CD4-positive, CD25-positive, alpha-beta regulatory T cell (primary cell): ENCODE measurements at regions not wholly inside any gene's neighbourhood (a gene's known extent, or its start where the extent isn't known, plus 50 kb on each side); places are given as distances from the start of the nearest gene placed in this dataset.

Experiments
- ATAC-seq, 2 donors: fragments of 150-1000 bp; cut with Tn5 transposase; one replicate each; pipeline ENCODE4 v1.10.0; 2021; ENCODE audit warnings: low read depth in 2 of 2, moderate number of reproducible peaks in 2 of 2, moderate library complexity in 1 of 2
- DNase-seq, 3 donors: peaks; one replicate each; pipeline versions ENCODE4 v3.0.0 to v3.0.0-alpha.2; 2012 to 2022; ENCODE audit warnings: mixed read lengths in 1 of 3
- H3K27ac ChIP-seq: one replicate; pipeline ENCODE4 v1.7.0; 2013; ENCODE audit warnings: mild to moderate bottlenecking, low read length; ENCODE audit not compliant: insufficient read depth, poor library complexity, severe bottlenecking
- H3K27me3 ChIP-seq: one replicate; pipeline ENCODE4 v1.7.0; 2013; ENCODE audit warnings: low read length; ENCODE audit not compliant: control insufficient read depth, insufficient read depth
- H3K36me3 ChIP-seq: one replicate; pipeline ENCODE4 v1.7.0; 2013; ENCODE audit warnings: mild to moderate bottlenecking, low read length, moderate library complexity; ENCODE audit not compliant: control insufficient read depth, insufficient read depth
- H3K4me1 ChIP-seq: 2 replicates; pipeline ENCODE4 v1.7.0; 2013; ENCODE audit warnings: mild to moderate bottlenecking, low read length; ENCODE audit not compliant: insufficient read depth, control insufficient read depth, poor library complexity, severe bottlenecking
- H3K4me3 ChIP-seq: one replicate; pipeline ENCODE4 v1.7.0; 2013; ENCODE audit warnings: low read depth, mild to moderate bottlenecking, low read length, moderate library complexity
- H3K9me3 ChIP-seq, 2 experiments: 1 replicate in 1 of 2; 2 replicates in 1 of 2; pipeline ENCODE4 v1.7.0; 2013; ENCODE audit warnings: low read length in 2 of 2, mild to moderate bottlenecking in 1 of 2, moderate library complexity in 1 of 2; ENCODE audit not compliant: control insufficient read depth in 2 of 2
- H3K27ac Mint-ChIP-seq, 3 donors: one replicate each; pipeline ENCODE4 v1.8.0; 2020 to 2022; ENCODE audit warnings: mild to moderate bottlenecking in 3 of 3, mixed read lengths in 3 of 3, moderate library complexity in 2 of 3
- H3K27me3 Mint-ChIP-seq: one replicate; pipeline ENCODE4 v1.8.0; 2022; ENCODE audit warnings: mild to moderate bottlenecking, mixed read lengths
- H3K36me3 Mint-ChIP-seq: one replicate; pipeline ENCODE4 v1.8.0; 2020; ENCODE audit warnings: mixed read lengths
- H3K4me1 Mint-ChIP-seq, 4 donors: one replicate each; pipeline ENCODE4 v1.8.0; 2020 to 2022; ENCODE audit warnings: mixed read lengths in 4 of 4, mild to moderate bottlenecking in 1 of 4
- H3K4me3 Mint-ChIP-seq, 4 donors: one replicate each; pipeline ENCODE4 v1.8.0; 2020 to 2022; ENCODE audit warnings: mild to moderate bottlenecking in 4 of 4, mixed read lengths in 4 of 4, moderate library complexity in 3 of 4
- H3K9me3 Mint-ChIP-seq, 7 donors: one replicate each; pipeline ENCODE4 v1.8.0; 2020 to 2022; ENCODE audit warnings: mixed read lengths in 7 of 7, mild to moderate bottlenecking in 3 of 7, moderate library complexity in 2 of 7

GRCh38 chr1:83098131-83098530 lies 900.8 kb downstream of the TTLL7 start:
- no peaks in the 10 kb centered on the region for H3K27me3 Mint-ChIP-seq
- H3K4me3 ChIP-seq: no peak overlapping the region
- H3K4me1 ChIP-seq: no peaks in the 10 kb centered on the region
- H3K36me3 ChIP-seq: no peaks in the 10 kb centered on the region
- no peaks in the 10 kb centered on the region for H3K4me1 Mint-ChIP-seq
- no peak for ATAC-seq
- no peak for DNase-seq
- no peak overlapping the region for H3K27ac Mint-ChIP-seq
- H3K4me3 Mint-ChIP-seq: no peak overlapping the region
- H3K9me3 Mint-ChIP-seq: peaks cover 0 to 13% (median 3%) of the 10 kb centered on the region in 7 donors
- no peaks in the 10 kb centered on the region for H3K27me3 ChIP-seq
- no peaks in the 10 kb centered on the region for H3K36me3 Mint-ChIP-seq
- H3K9me3 ChIP-seq: no peaks in the 10 kb centered on the region
- no peak overlapping the region for H3K27ac ChIP-seq

GRCh38 chr1:83097715-83098114 lies 901.2 kb downstream of the TTLL7 start:
- H3K27ac Mint-ChIP-seq: no peak overlapping the region

GRCh38 chr1:83095570-83095969 lies 903.4 kb downstream of the TTLL7 start:
- no peaks in the 10 kb centered on the region for H3K9me3 ChIP-seq
- ATAC-seq (no peak), DNase-seq (no peak)
- H3K4me1 ChIP-seq: no peaks in the 10 kb centered on the region
- H3K27ac ChIP-seq: no peak overlapping the region
- H3K4me1 Mint-ChIP-seq: no peaks in the 10 kb centered on the region
- no peak overlapping the region for H3K4me3 Mint-ChIP-seq
- no peaks in the 10 kb centered on the region for H3K36me3 ChIP-seq
- peaks cover 0 to 13% (median 3%) of the 10 kb centered on the region in 7 donors for H3K9me3 Mint-ChIP-seq
- H3K4me3 ChIP-seq: no peak overlapping the region
- no peaks in the 10 kb centered on the region for H3K27me3 Mint-ChIP-seq
- H3K27me3 ChIP-seq: no peaks in the 10 kb centered on the region
- H3K36me3 Mint-ChIP-seq: no peaks in the 10 kb centered on the region
- H3K27ac Mint-ChIP-seq: peak overlapping the region in 1 of 3 donors; percentile 41

More at GRCh38 chr1:83097715-83098114, 901.2 kb downstream of the TTLL7 start:
- Mint-ChIP-seq H3K27me3 (no peaks in the 10 kb centered on the region), H3K4me3 (no peak overlapping the region), H3K4me1 (no peaks in the 10 kb centered on the region), H3K9me3 (peaks cover 0 to 13% (median 3%) of the 10 kb centered on the region in 7 donors), H3K36me3 (no peaks in the 10 kb centered on the region)
- Histone ChIP-seq H3K4me1 (no peaks in the 10 kb centered on the region), H3K27me3 (no peaks in the 10 kb centered on the region), H3K4me3 (no peak overlapping the region), H3K9me3 (no peaks in the 10 kb centered on the region), H3K36me3 (no peaks in the 10 kb centered on the region), H3K27ac (no peak overlapping the region)
- ATAC-seq (no peak), DNase-seq (no peak)

GRCh38 chr1:83090195-83090594 lies 908.7 kb downstream of the TTLL7 start:
- DNase-seq (no peak), ATAC-seq (no peak)
- Mint-ChIP-seq H3K4me1 (no peaks in the 10 kb centered on the region), H3K27ac (no peak overlapping the region), H3K4me3 (no peak overlapping the region), H3K36me3 (no peaks in the 10 kb centered on the region), H3K9me3 (peaks cover 0 to 10% (median 1%) of the 10 kb centered on the region in 7 donors), H3K27me3 (no peaks in the 10 kb centered on the region)
- H3K27ac ChIP-seq: no peak overlapping the region
- H3K27me3 ChIP-seq: no peaks in the 10 kb centered on the region
- H3K36me3 ChIP-seq: no peaks in the 10 kb centered on the region
- no peaks in the 10 kb centered on the region for H3K4me1 ChIP-seq
- no peak overlapping the region for H3K4me3 ChIP-seq
- H3K9me3 ChIP-seq: no peaks in the 10 kb centered on the region

- H3K27me3 Mint-ChIP-seq: no peaks in the 10 kb centered on the region
Measured at GRCh38 chr1:83087851-83088250, 911.1 kb downstream of the TTLL7 start.

GRCh38 chr1:83086986-83087512 lies 911.9 kb downstream of the TTLL7 start:
- ATAC-seq: no peak
- no peaks in the 10 kb centered on the region for H3K27me3 Mint-ChIP-seq
- Histone ChIP-seq H3K27me3 (no peaks in the 10 kb centered on the region), H3K36me3 (no peaks in the 10 kb centered on the region), H3K4me3 (no peak overlapping the region), H3K27ac (no peak overlapping the region), H3K9me3 (no peaks in the 10 kb centered on the region), H3K4me1 (no peaks in the 10 kb centered on the region)
- no peak overlapping the region for H3K4me3 Mint-ChIP-seq
- H3K4me1 Mint-ChIP-seq: no peaks in the 10 kb centered on the region
- DNase-seq: no peak
- H3K27ac Mint-ChIP-seq: no peak overlapping the region
- H3K9me3 Mint-ChIP-seq: peaks cover 0 to 8% (median 1%) of the 10 kb centered on the region in 7 donors
- H3K36me3 Mint-ChIP-seq: no peaks in the 10 kb centered on the region

More at GRCh38 chr1:83087851-83088250, 911.1 kb downstream of the TTLL7 start:
- Mint-ChIP-seq H3K9me3 (peaks cover 0 to 8% (median 1%) of the 10 kb centered on the region in 7 donors), H3K4me3 (no peak overlapping the region), H3K4me1 (no peaks in the 10 kb centered on the region), H3K27ac (no peak overlapping the region), H3K36me3 (no peaks in the 10 kb centered on the region)
- H3K4me1 ChIP-seq: no peaks in the 10 kb centered on the region
- DNase-seq (no peak), ATAC-seq (no peak)
- H3K27me3 ChIP-seq: no peaks in the 10 kb centered on the region
- no peaks in the 10 kb centered on the region for H3K36me3 ChIP-seq
- no peaks in the 10 kb centered on the region for H3K9me3 ChIP-seq
- H3K27ac ChIP-seq: no peak overlapping the region
- H3K4me3 ChIP-seq: no peak overlapping the region

GRCh38 chr1:83086346-83086745 lies 912.6 kb downstream of the TTLL7 start:
- H3K9me3 Mint-ChIP-seq: peaks cover 0 to 12% (median 1%) of the 10 kb centered on the region in 7 donors
- no peak for ATAC-seq
- DNase-seq: no peak
- H3K4me3 Mint-ChIP-seq: no peak overlapping the region
- Histone ChIP-seq H3K9me3 (no peaks in the 10 kb centered on the region), H3K27ac (no peak overlapping the region), H3K4me1 (no peaks in the 10 kb centered on the region), H3K27me3 (no peaks in the 10 kb centered on the region), H3K4me3 (no peak overlapping the region), H3K36me3 (no peaks in the 10 kb centered on the region)
- H3K27ac Mint-ChIP-seq: no peak overlapping the region
- no peaks in the 10 kb centered on the region for H3K36me3 Mint-ChIP-seq
- no peaks in the 10 kb centered on the region for H3K27me3 Mint-ChIP-seq
- no peaks in the 10 kb centered on the region for H3K4me1 Mint-ChIP-seq

GRCh38 chr1:83083589-83084224 lies 915.2 kb downstream of the TTLL7 start:
- H3K36me3 ChIP-seq: no peaks in the 10 kb centered on the region
- no peaks in the 10 kb centered on the region for H3K4me1 ChIP-seq
- no peak overlapping the region for H3K27ac Mint-ChIP-seq
- H3K36me3 Mint-ChIP-seq: no peaks in the 10 kb centered on the region
- no peak overlapping the region for H3K27ac ChIP-seq
- no peak overlapping the region for H3K4me3 Mint-ChIP-seq
- H3K4me1 Mint-ChIP-seq: no peaks in the 10 kb centered on the region
- H3K9me3 Mint-ChIP-seq: peaks cover 0 to 15% (median 3%) of the 10 kb centered on the region in 7 donors
- no peaks in the 10 kb centered on the region for H3K27me3 ChIP-seq
- no peaks in the 10 kb centered on the region for H3K9me3 ChIP-seq
- H3K27me3 Mint-ChIP-seq: no peaks in the 10 kb centered on the region
- no peak for ATAC-seq
- no peak for DNase-seq
- H3K4me3 ChIP-seq: no peak overlapping the region
